ENCODE measurements at regions not wholly inside any gene's neighbourhood (a gene's known extent, or its start where the extent isn't known, plus 50 kb on each side); places are given as distances from the start of the nearest gene placed in this dataset.
"Not testable (repeated sequence)": the region's sequence is repeated elsewhere in the genome, so short reads cannot be mapped to it uniquely, and the experiment has no call there.

GRCh38 chr17:53619025-53619424 is 203.7 kb upstream of the KIF2B start:
- H3K9me3 ChIP-seq (replicated peaks; ENCODE audit: control insufficient read depth, low read depth, low read length): no peaks in the 10 kb centered on the region
- H3K27me3 ChIP-seq (ENCODE audit: control insufficient read depth, insufficient read depth, low read length): no peaks in the 10 kb centered on the region
- no peak overlapping the region for H3K4me3 ChIP-seq (ENCODE audit: low read length)
- no peak for DNase-seq
- H3K36me3 ChIP-seq (ENCODE audit: control insufficient read depth, insufficient read depth, low read length): no peaks in the 10 kb centered on the region
- 83% methylated on average over 1 of the region's 3 CpGs for WGBS (ENCODE audit: insufficient coverage)
- no peaks in the 10 kb centered on the region for H3K4me1 ChIP-seq (ENCODE audit: control insufficient read depth, insufficient read depth, low read length)
- H3K27ac ChIP-seq (ENCODE audit: low read length): no peak overlapping the region

DNA sequence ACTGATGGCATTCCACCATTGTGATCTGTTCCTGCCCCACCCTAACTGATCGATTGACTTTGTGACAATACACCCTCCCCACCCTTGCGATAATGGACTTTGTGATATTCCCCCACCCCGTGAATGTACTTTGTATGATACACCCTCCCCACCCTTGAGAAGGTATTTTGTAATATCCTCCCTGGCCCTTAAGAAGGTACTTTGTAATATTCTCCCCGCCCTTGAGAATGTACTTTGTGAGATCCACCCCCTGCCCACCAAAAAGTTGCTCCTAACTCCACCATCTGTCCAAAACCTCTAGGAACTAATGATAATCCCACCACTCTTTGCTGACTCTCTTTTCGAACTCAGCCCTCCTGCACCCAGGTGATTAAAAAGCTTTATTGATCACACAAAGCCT is 214.5 kb upstream of the KIF2B start:
- not testable (repeated sequence) for DNase-seq; H3K4me3 ChIP-seq (ENCODE audit: low read length); H3K36me3 ChIP-seq (ENCODE audit: control insufficient read depth, insufficient read depth, low read length); H3K9me3 ChIP-seq (replicated peaks; ENCODE audit: control insufficient read depth, low read depth, low read length); H3K27ac ChIP-seq (ENCODE audit: low read length); H3K4me1 ChIP-seq (ENCODE audit: control insufficient read depth, insufficient read depth, low read length); H3K27me3 ChIP-seq (ENCODE audit: control insufficient read depth, insufficient read depth, low read length)
- 90% methylated on average over 3 of the region's 5 CpGs for WGBS (ENCODE audit: insufficient coverage)

GRCh38 chr17:53607475-53607874 is 215.3 kb upstream of the KIF2B start:
- Histone ChIP-seq H3K27ac (ENCODE audit: low read length) (no peak overlapping the region), H3K36me3 (ENCODE audit: control insufficient read depth, insufficient read depth, low read length) (no peaks in the 10 kb centered on the region), H3K4me3 (ENCODE audit: low read length) (no peak overlapping the region), H3K27me3 (ENCODE audit: control insufficient read depth, insufficient read depth, low read length) (no peaks in the 10 kb centered on the region), H3K4me1 (ENCODE audit: control insufficient read depth, insufficient read depth, low read length) (no peaks in the 10 kb centered on the region), H3K9me3 (replicated peaks; ENCODE audit: control insufficient read depth, low read depth, low read length) (no peaks in the 10 kb centered on the region)
- no peak for DNase-seq
- 13% methylated on average over 1 of the region's 1 CpG for WGBS (ENCODE audit: insufficient coverage)

GRCh38 chr17:53588317-53588716 is 234.4 kb upstream of the KIF2B start:
- no peak for DNase-seq
- H3K9me3 ChIP-seq (replicated peaks; ENCODE audit: control insufficient read depth, low read depth, low read length): no peaks in the 10 kb centered on the region
- H3K4me1 ChIP-seq (ENCODE audit: control insufficient read depth, insufficient read depth, low read length): no peaks in the 10 kb centered on the region
- no peaks in the 10 kb centered on the region for H3K36me3 ChIP-seq (ENCODE audit: control insufficient read depth, insufficient read depth, low read length)
- no peak overlapping the region for H3K27ac ChIP-seq (ENCODE audit: low read length)
- H3K4me3 ChIP-seq (ENCODE audit: low read length): no peak overlapping the region
- H3K27me3 ChIP-seq (ENCODE audit: control insufficient read depth, insufficient read depth, low read length): no peaks in the 10 kb centered on the region

DNA sequence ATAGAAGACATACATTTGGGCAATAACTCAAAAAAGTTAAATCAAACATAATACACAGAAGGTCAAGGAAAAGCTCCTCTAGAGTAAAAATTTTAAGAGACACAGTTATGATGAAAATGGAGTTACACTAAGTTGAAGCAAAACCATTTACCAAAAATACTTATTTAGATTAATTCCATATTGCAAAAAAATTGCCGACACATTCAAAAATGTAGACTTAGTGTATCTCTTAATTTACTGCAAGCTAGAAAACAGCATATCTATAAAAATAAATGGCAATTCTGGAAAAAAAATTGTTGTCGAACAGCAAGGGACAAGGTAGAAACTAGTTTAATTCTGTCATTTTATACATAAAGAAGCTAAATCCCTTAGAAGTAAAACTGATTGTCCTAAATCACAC is 248.7 kb upstream of the KIF2B start:
- H3K4me3 ChIP-seq (ENCODE audit: low read length): no peak overlapping the region
- H3K36me3 ChIP-seq (ENCODE audit: control insufficient read depth, insufficient read depth, low read length): no peaks in the 10 kb centered on the region
- DNase-seq: no peak
- WGBS (ENCODE audit: insufficient coverage): no CpG with 5 or more reads among the region's 2 CpGs
- no peak overlapping the region for H3K27ac ChIP-seq (ENCODE audit: low read length)
- no peaks in the 10 kb centered on the region for H3K27me3 ChIP-seq (ENCODE audit: control insufficient read depth, insufficient read depth, low read length)
- no peaks in the 10 kb centered on the region for H3K4me1 ChIP-seq (ENCODE audit: control insufficient read depth, insufficient read depth, low read length)
- H3K9me3 ChIP-seq (replicated peaks; ENCODE audit: control insufficient read depth, low read depth, low read length): no peaks in the 10 kb centered on the region

DNA sequence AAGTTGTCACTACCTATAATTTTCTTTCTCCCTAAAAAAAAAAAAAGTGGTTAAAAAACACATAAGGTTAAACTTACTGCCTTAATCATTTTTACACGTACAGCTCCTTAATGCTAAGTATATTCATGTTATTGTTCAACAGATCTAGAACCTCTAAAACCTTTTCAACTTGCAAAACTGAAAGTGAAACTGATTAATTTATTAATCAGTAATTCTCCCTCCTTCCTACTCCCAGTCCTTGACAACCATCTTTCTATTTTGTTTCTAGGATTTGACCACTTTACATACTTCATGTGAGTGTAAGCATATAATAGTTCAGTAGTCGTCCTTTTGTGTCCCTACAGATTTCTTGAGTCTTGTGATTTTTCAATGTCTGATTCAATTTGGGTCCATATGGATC is 251.4 kb upstream of the KIF2B start:
- WGBS (ENCODE audit: insufficient coverage): no CpG with 5 or more reads among the region's 2 CpGs
- H3K9me3 ChIP-seq (replicated peaks; ENCODE audit: control insufficient read depth, low read depth, low read length): no peaks in the 10 kb centered on the region
- no peak for DNase-seq
- H3K27me3 ChIP-seq (ENCODE audit: control insufficient read depth, insufficient read depth, low read length): no peaks in the 10 kb centered on the region
- no peaks in the 10 kb centered on the region for H3K4me1 ChIP-seq (ENCODE audit: control insufficient read depth, insufficient read depth, low read length)
- H3K27ac ChIP-seq (ENCODE audit: low read length): no peak overlapping the region
- H3K4me3 ChIP-seq (ENCODE audit: low read length): no peak overlapping the region
- H3K36me3 ChIP-seq (ENCODE audit: control insufficient read depth, insufficient read depth, low read length): no peaks in the 10 kb centered on the region

GRCh38 chr17:53570731-53571130 is 252.0 kb upstream of the KIF2B start:
- Histone ChIP-seq H3K27ac (ENCODE audit: low read length) (no peak overlapping the region), H3K27me3 (ENCODE audit: control insufficient read depth, insufficient read depth, low read length) (no peaks in the 10 kb centered on the region), H3K4me1 (ENCODE audit: control insufficient read depth, insufficient read depth, low read length) (no peaks in the 10 kb centered on the region), H3K4me3 (ENCODE audit: low read length) (no peak overlapping the region), H3K36me3 (ENCODE audit: control insufficient read depth, insufficient read depth, low read length) (no peaks in the 10 kb centered on the region), H3K9me3 (replicated peaks; ENCODE audit: control insufficient read depth, low read depth, low read length) (no peaks in the 10 kb centered on the region)
- DNase-seq: no peak

GRCh38 chr17:53560953-53561352 is 261.8 kb upstream of the KIF2B start:
- Histone ChIP-seq H3K36me3 (ENCODE audit: control insufficient read depth, insufficient read depth, low read length) (no peaks in the 10 kb centered on the region), H3K9me3 (replicated peaks; ENCODE audit: control insufficient read depth, low read depth, low read length) (no peaks in the 10 kb centered on the region), H3K27ac (ENCODE audit: low read length) (no peak overlapping the region), H3K27me3 (ENCODE audit: control insufficient read depth, insufficient read depth, low read length) (no peaks in the 10 kb centered on the region), H3K4me3 (ENCODE audit: low read length) (no peak overlapping the region), H3K4me1 (ENCODE audit: control insufficient read depth, insufficient read depth, low read length) (no peaks in the 10 kb centered on the region)
- no CpG with 5 or more reads among the region's 1 CpG for WGBS (ENCODE audit: insufficient coverage)
- DNase-seq: no peak

DNA sequence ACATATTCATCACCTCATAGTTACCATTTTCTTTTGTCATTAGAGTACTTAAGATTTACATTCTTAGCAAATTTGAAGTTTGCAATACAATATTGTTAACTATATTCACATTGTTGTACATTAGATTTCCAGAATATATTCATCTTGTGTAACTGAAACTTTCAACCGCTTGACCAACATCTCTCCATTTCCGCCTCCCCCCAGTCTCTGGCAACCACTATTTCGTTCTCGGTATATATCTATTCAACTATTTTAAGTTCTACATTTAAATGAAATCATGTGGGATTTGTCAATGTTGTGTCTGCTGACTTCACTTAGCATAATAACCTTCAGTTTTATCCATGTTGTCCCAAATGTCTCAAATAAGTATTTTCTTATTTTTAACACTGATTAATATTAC is 274.5 kb upstream of the KIF2B start:
- no peaks in the 10 kb centered on the region for H3K36me3 ChIP-seq (ENCODE audit: control insufficient read depth, insufficient read depth, low read length)
- no peak overlapping the region for H3K27ac ChIP-seq (ENCODE audit: low read length)
- no peaks in the 10 kb centered on the region for H3K4me1 ChIP-seq (ENCODE audit: control insufficient read depth, insufficient read depth, low read length)
- no peak overlapping the region for H3K4me3 ChIP-seq (ENCODE audit: low read length)
- no CpG with 5 or more reads among the region's 4 CpGs for WGBS (ENCODE audit: insufficient coverage)
- H3K9me3 ChIP-seq (replicated peaks; ENCODE audit: control insufficient read depth, low read depth, low read length): no peaks in the 10 kb centered on the region
- DNase-seq: no peak
- no peaks in the 10 kb centered on the region for H3K27me3 ChIP-seq (ENCODE audit: control insufficient read depth, insufficient read depth, low read length)

GRCh38 chr17:53543472-53543871 is 279.3 kb upstream of the KIF2B start:
- DNase-seq: peak; percentile 32
- Histone ChIP-seq H3K27me3 (ENCODE audit: control insufficient read depth, insufficient read depth, low read length) (no peaks in the 10 kb centered on the region), H3K9me3 (replicated peaks; ENCODE audit: control insufficient read depth, low read depth, low read length) (no peaks in the 10 kb centered on the region), H3K36me3 (ENCODE audit: control insufficient read depth, insufficient read depth, low read length) (no peaks in the 10 kb centered on the region), H3K27ac (ENCODE audit: low read length) (no peak overlapping the region), H3K4me3 (ENCODE audit: low read length) (no peak overlapping the region), H3K4me1 (ENCODE audit: control insufficient read depth, insufficient read depth, low read length) (no peaks in the 10 kb centered on the region)
- no CpG with 5 or more reads among the region's 4 CpGs for WGBS (ENCODE audit: insufficient coverage)

DNA sequence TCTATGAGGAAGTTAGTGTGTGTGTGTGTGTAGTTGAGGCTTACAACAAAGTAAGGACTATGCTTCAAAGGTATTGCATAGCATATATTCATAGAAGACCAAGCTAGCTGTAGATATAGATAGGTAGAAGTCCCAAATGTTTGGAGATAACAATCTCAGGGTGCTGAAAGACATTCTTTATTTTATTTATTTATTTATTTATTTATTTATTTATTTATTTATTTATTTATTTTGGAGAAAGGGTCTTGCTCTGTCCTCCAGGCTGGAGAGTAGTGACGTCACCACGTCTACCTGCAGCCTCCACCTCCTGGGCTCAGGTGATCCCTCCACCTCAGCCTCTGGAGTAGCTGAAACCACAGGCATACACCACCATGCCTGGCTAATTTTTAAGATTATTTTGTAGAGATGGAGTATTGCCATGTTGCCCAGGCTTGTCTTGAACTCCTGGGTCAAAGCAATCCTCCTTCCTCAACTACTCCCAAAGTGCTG is 284.6 kb upstream of the KIF2B start:
- Histone ChIP-seq H3K27ac (ENCODE audit: low read length) (no peak overlapping the region), H3K9me3 (replicated peaks; ENCODE audit: control insufficient read depth, low read depth, low read length) (no peaks in the 10 kb centered on the region), H3K27me3 (ENCODE audit: control insufficient read depth, insufficient read depth, low read length) (no peaks in the 10 kb centered on the region), H3K36me3 (ENCODE audit: control insufficient read depth, insufficient read depth, low read length) (no peaks in the 10 kb centered on the region), H3K4me3 (ENCODE audit: low read length) (no peak overlapping the region), H3K4me1 (ENCODE audit: control insufficient read depth, insufficient read depth, low read length) (no peaks in the 10 kb centered on the region)
- DNase-seq: no peak
- WGBS (ENCODE audit: insufficient coverage): no CpG with 5 or more reads among the region's 2 CpGs

Measured in muscle of leg (tissue), 3 donors.